A673 (cell line): ENCODE measurements at regions not wholly inside any gene's neighbourhood (a gene's known extent, or its start where the extent isn't known, plus 50 kb on each side); places are given as distances from the start of the nearest gene placed in this dataset.

ENCODE experiments used
- CTCF ChIP-seq: fragments of 300-800, 200-600 bp; sonication (generic); conservative IDR thresholded peaks from 2 replicates; pipeline ENCODE4 v1.5.1; 2017; ENCODE audit warnings: low read depth, mild to moderate bottlenecking, antibody characterized with exemption, low read length, moderate library complexity, mixed read lengths
- EZH2 ChIP-seq: fragments of 200-600 bp; sonication (generic); IDR thresholded peaks from 2 replicates; pipeline ENCODE4 v1.6.1; 2017; ENCODE audit warnings: borderline replicate concordance, low read depth, mild to moderate bottlenecking, mixed read lengths, antibody characterized with exemption, low read length; ENCODE audit not compliant: poor library complexity, severe bottlenecking

GRCh38 chr5:54757541-54757940 lies 227.9 kb downstream of the ESM1 start:
- TF ChIP-seq CTCF = no peak
- TF ChIP-seq EZH2 = no peak
